H9 (cell line): ENCODE measurements at regions not wholly inside any gene's neighbourhood (a gene's known extent, or its start where the extent isn't known, plus 50 kb on each side); places are given as distances from the start of the nearest gene placed in this dataset.

ENCODE experiments used
- DNase-seq: peaks from one replicate; pipeline ENCODE4 v3.0.0-alpha.2; 2017
- H2AFZ ChIP-seq: one replicate; pipeline ENCODE4 v1.6.1; 2013; ENCODE audit warnings: mild to moderate bottlenecking, low read length, control low read depth, moderate library complexity
- H2AK5ac ChIP-seq: 2 replicates; pipeline ENCODE4 v1.6.1; 2013; ENCODE audit warnings: low read length, control low read depth, mixed read lengths; ENCODE audit not compliant: insufficient read length
- H2BK120ac ChIP-seq: one replicate; pipeline ENCODE4 v1.6.1; 2013; ENCODE audit warnings: low read depth, mild to moderate bottlenecking, low read length, control low read depth, inconsistent platforms; ENCODE audit not compliant: poor library complexity, severe bottlenecking
- H2BK12ac ChIP-seq: 2 replicates; pipeline ENCODE4 v1.6.1; 2013; ENCODE audit warnings: low read length, control low read depth, mixed read lengths, low read depth; ENCODE audit not compliant: insufficient read length
- H2BK15ac ChIP-seq: 2 replicates; pipeline ENCODE4 v1.6.1; 2013; ENCODE audit warnings: low read depth, low read length, control low read depth
- H2BK20ac ChIP-seq: one replicate; pipeline ENCODE4 v1.6.1; 2013; ENCODE audit warnings: low read depth, mild to moderate bottlenecking, low read length, control low read depth, inconsistent platforms; ENCODE audit not compliant: poor library complexity, severe bottlenecking
- H2BK5ac ChIP-seq: 2 replicates; pipeline ENCODE4 v1.6.1; 2013; ENCODE audit warnings: low read length, control low read depth, mixed read lengths; ENCODE audit not compliant: insufficient read length
- H3K14ac ChIP-seq: 2 replicates; pipeline ENCODE4 v1.6.1; 2013; ENCODE audit warnings: low read length, control low read depth; ENCODE audit not compliant: insufficient read depth
- H3K18ac ChIP-seq: 2 replicates; pipeline ENCODE4 v1.6.1; 2013; ENCODE audit warnings: low read depth, mild to moderate bottlenecking, mixed read lengths, low read length, control low read depth; ENCODE audit not compliant: insufficient read length
- H3K23ac ChIP-seq: 2 replicates; pipeline ENCODE4 v1.6.1; 2013; ENCODE audit warnings: low read length, control low read depth, mixed read lengths, low read depth; ENCODE audit not compliant: insufficient read length
- H3K23me2 ChIP-seq: 2 replicates; pipeline ENCODE4 v1.6.1; 2013; ENCODE audit warnings: low read depth, mild to moderate bottlenecking, mixed read lengths, low read length, control low read depth; ENCODE audit not compliant: insufficient read length, poor library complexity, severe bottlenecking
- H3K27ac ChIP-seq: 2 replicates; pipeline ENCODE4 v1.5.1; 2013; ENCODE audit warnings: low read length, control low read depth, mixed read lengths, low read depth; ENCODE audit not compliant: insufficient read length
- H3K27me3 ChIP-seq: 2 replicates; pipeline ENCODE4 v1.6.1; 2013; ENCODE audit warnings: low read length, control low read depth, inconsistent platforms; ENCODE audit not compliant: insufficient read depth
- H3K4ac ChIP-seq: 2 replicates; pipeline ENCODE4 v1.6.1; 2013; ENCODE audit warnings: low read depth, mild to moderate bottlenecking, control low read depth, inconsistent platforms, low read length, moderate library complexity
- H3K4me1 ChIP-seq: 2 replicates; pipeline ENCODE4 v1.6.1; 2013; ENCODE audit warnings: low read length, control low read depth, inconsistent platforms; ENCODE audit not compliant: insufficient read depth
- H3K4me2 ChIP-seq: 2 replicates; pipeline ENCODE4 v1.6.1; 2013; ENCODE audit warnings: low read length, control low read depth, mixed read lengths; ENCODE audit not compliant: insufficient read length, insufficient read depth
- H3K56ac ChIP-seq: 2 replicates; pipeline ENCODE4 v1.6.1; 2013; ENCODE audit warnings: low read depth, mild to moderate bottlenecking, mixed read lengths, low read length, control low read depth; ENCODE audit not compliant: insufficient read length
- H3K79me1 ChIP-seq: 2 replicates; pipeline ENCODE4 v1.6.1; 2013; ENCODE audit warnings: low read depth, mild to moderate bottlenecking, moderate library complexity, low read length, control low read depth, inconsistent platforms; ENCODE audit not compliant: insufficient read depth, poor library complexity, severe bottlenecking
- H3K79me2 ChIP-seq: 2 replicates; pipeline ENCODE4 v1.6.1; 2013; ENCODE audit warnings: low read length, control low read depth, inconsistent platforms; ENCODE audit not compliant: insufficient read depth
- H3K9ac ChIP-seq: 2 replicates; pipeline ENCODE4 v1.6.1; 2013; ENCODE audit warnings: low read length, control low read depth, mixed read lengths; ENCODE audit not compliant: insufficient read length; ENCODE audit errors: extremely low read depth
- H3K9me3 ChIP-seq: one replicate; pipeline ENCODE4 v1.6.1; 2013; ENCODE audit warnings: low read depth, low read length, inconsistent platforms; ENCODE audit not compliant: control insufficient read depth
- H3T11ph ChIP-seq: one replicate; pipeline ENCODE4 v1.6.1; 2013; ENCODE audit warnings: mild to moderate bottlenecking, low read length, control low read depth, inconsistent platforms
- H4K20me1 ChIP-seq: one replicate; pipeline ENCODE4 v1.6.1; 2013; ENCODE audit not compliant: control insufficient read depth, insufficient read length, insufficient read depth
- H4K5ac ChIP-seq: 2 replicates; pipeline ENCODE4 v1.6.1; 2013; ENCODE audit warnings: low read depth, mild to moderate bottlenecking, mixed read lengths, low read length, control low read depth; ENCODE audit not compliant: insufficient read length
- H4K8ac ChIP-seq: replicated peaks from 2 replicates; pipeline ENCODE4 v1.6.1; 2013; ENCODE audit warnings: low read length, control low read depth, mixed read lengths, low read depth; ENCODE audit not compliant: insufficient read length
- H4K91ac ChIP-seq: 2 replicates; pipeline ENCODE4 v1.6.1; 2013; ENCODE audit warnings: low read depth, mild to moderate bottlenecking, moderate library complexity, mixed read lengths, low read length, control low read depth; ENCODE audit not compliant: insufficient read length
- H3K27ac Mint-ChIP-seq, 3 experiments: 2 replicates in 2 of 3; 3 replicates in 1 of 3; pipeline ENCODE4 v1.8.0; 2020 to 2021; ENCODE audit warnings: mixed read lengths in 3 of 3, mild to moderate bottlenecking in 1 of 3, moderate library complexity in 1 of 3
- H3K27me3 Mint-ChIP-seq: 2 replicates; pipeline ENCODE4 v1.8.0; 2021; ENCODE audit warnings: low read depth, mild to moderate bottlenecking, moderate library complexity, mixed read lengths
- H3K36me3 Mint-ChIP-seq, 3 experiments: 2 replicates in 2 of 3; 3 replicates in 1 of 3; pipeline ENCODE4 v1.8.0; 2020 to 2021; ENCODE audit warnings: low read depth in 3 of 3, mixed read lengths in 3 of 3; ENCODE audit not compliant: insufficient read depth in 1 of 3
- H3K4me1 Mint-ChIP-seq, 2 experiments: 2 replicates each; pipeline ENCODE4 v1.8.0; 2020; ENCODE audit warnings: mixed read lengths in 2 of 2
- H3K4me3 Mint-ChIP-seq, 2 experiments: 2 replicates in 1 of 2; 3 replicates in 1 of 2; pipeline ENCODE4 v1.8.0; 2020 to 2021; ENCODE audit warnings: mild to moderate bottlenecking in 2 of 2, mixed read lengths in 2 of 2, moderate library complexity in 1 of 2
- H3K9me3 Mint-ChIP-seq, 2 experiments: 2 replicates in 1 of 2; 3 replicates in 1 of 2; pipeline ENCODE4 v1.8.0; 2020; ENCODE audit warnings: mild to moderate bottlenecking in 2 of 2, mixed read lengths in 2 of 2, moderate library complexity in 1 of 2
- WGBS: extraction: QIAGEN DNeasy Blood & Tissue Kit; methylation state at CpG from one replicate; pipeline ENCODE4 v1.1.7; 2013; ENCODE audit warnings: missing lambda C conversion rate, low lambda C conversion rate, mixed read lengths; ENCODE audit not compliant: insufficient read length; ENCODE audit errors: extremely low coverage; 5-methylcytosine and 5-hydroxymethylcytosine counted together
- TF ChIP-seq, protein P1 (sequence below): fragments of 200-600 bp; sonication (generic); conservative IDR thresholded peaks from 3 replicates; pipeline ENCODE4 v1.8.0; 2021; ENCODE audit warnings: antibody characterized with exemption, mild to moderate bottlenecking

DNA sequence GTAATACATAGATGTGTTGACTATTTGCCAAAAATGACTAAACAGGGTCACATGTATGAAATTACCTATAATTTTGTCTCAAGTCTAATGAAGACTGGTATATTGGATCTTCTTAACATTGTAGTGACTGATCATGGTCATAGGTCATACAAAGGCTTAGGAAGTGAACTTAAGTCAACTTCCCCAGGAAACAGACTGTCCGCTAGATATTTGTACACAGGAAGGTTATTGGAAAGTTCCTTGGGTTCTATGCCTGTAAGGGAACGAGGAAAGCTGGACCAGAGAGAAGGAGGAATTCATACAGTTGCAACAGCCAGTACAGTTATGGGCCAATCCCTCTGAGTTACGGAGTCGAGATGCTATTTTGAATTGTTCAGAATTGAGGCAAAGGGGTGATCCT is 462.0 kb upstream of the THRB start:
- Histone ChIP-seq H3K79me1 (no peaks in the 10 kb centered on the region), H4K20me1 (no peaks in the 10 kb centered on the region), H2BK12ac (no peak overlapping the region), H4K8ac (no peak overlapping the region), H3K27me3 (peaks cover 43% of the 10 kb centered on the region), H4K91ac (no peak overlapping the region), H3K18ac (no peak overlapping the region), H3K14ac (no peak overlapping the region), H2BK120ac (no peak overlapping the region), H2AFZ (no peak overlapping the region), H3K79me2 (no peaks in the 10 kb centered on the region), H3K4ac (no peak overlapping the region), H3K4me1 (no peaks in the 10 kb centered on the region), H3K4me2 (no peak overlapping the region), H2AK5ac (no peak overlapping the region), H2BK20ac (no peak overlapping the region), H3K23ac (no peak overlapping the region), H3K27ac (no peak overlapping the region), H2BK5ac (no peak overlapping the region), H3K56ac (no peak overlapping the region), H3K9me3 (no peaks in the 10 kb centered on the region), H3K9ac (no peak overlapping the region), H4K5ac (no peak overlapping the region), H3K23me2 (no peaks in the 10 kb centered on the region), H2BK15ac (no peak overlapping the region), H3T11ph (no peak overlapping the region)
- no CpG with 5 or more reads among the region's 4 CpGs for WGBS
- Mint-ChIP-seq H3K4me3 (no peak overlapping the region), H3K4me1 (peaks cover 5 to 9% of the 10 kb centered on the region in 2 experiments), H3K27me3 (peaks cover 87% of the 10 kb centered on the region), H3K9me3 (peaks cover 4 to 7% of the 10 kb centered on the region in 2 experiments; a peak in 3 of 5 replicates), H3K27ac (no peak overlapping the region), H3K36me3 (peaks cover 0 to 7% (median 0%) of the 10 kb centered on the region in 3 experiments; a peak in 1 of 7 replicates)
- TF ChIP-seq, protein P1, sequence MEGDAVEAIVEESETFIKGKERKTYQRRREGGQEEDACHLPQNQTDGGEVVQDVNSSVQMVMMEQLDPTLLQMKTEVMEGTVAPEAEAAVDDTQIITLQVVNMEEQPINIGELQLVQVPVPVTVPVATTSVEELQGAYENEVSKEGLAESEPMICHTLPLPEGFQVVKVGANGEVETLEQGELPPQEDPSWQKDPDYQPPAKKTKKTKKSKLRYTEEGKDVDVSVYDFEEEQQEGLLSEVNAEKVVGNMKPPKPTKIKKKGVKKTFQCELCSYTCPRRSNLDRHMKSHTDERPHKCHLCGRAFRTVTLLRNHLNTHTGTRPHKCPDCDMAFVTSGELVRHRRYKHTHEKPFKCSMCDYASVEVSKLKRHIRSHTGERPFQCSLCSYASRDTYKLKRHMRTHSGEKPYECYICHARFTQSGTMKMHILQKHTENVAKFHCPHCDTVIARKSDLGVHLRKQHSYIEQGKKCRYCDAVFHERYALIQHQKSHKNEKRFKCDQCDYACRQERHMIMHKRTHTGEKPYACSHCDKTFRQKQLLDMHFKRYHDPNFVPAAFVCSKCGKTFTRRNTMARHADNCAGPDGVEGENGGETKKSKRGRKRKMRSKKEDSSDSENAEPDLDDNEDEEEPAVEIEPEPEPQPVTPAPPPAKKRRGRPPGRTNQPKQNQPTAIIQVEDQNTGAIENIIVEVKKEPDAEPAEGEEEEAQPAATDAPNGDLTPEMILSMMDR: no peak
- no peak for DNase-seq
